GM12891 (cell line): ENCODE measurements at regions not wholly inside any gene's neighbourhood (a gene's known extent, or its start where the extent isn't known, plus 50 kb on each side); places are given as distances from the start of the nearest gene placed in this dataset.

Source experiments
- POLR2A ChIP-seq: IDR thresholded peaks from 2 replicates; pipeline ENCODE4 v1.6.1; 2011; ENCODE audit warnings: low read depth, low read length, control low read depth
- POLR2AphosphoS5 ChIP-seq: IDR thresholded peaks from 2 replicates; pipeline ENCODE4 v1.6.1; 2011; ENCODE audit warnings: low read depth, low read length, control low read depth
- SPI1 ChIP-seq: IDR thresholded peaks from 2 replicates; pipeline ENCODE4 v1.6.1; 2011; ENCODE audit warnings: low read depth, low read length, control low read depth

- TF ChIP-seq POLR2A (no peak), POLR2AphosphoS5 (no peak), SPI1 (no peak)
Observed at GRCh38 chr5:172545291-172545801, 91.0 kb upstream of the SH3PXD2B start.
